ENCODE measurements at regions not wholly inside any gene's neighbourhood (a gene's known extent, or its start where the extent isn't known, plus 50 kb on each side); places are given as distances from the start of the nearest gene placed in this dataset.

GRCh38 chr10:61184429-61184828, 240.4 kb upstream of the RHOBTB1 start:
- ChIA-PET CTCF (interaction anchor here (0.7 kb wide), 1 partner anchor 1517 kb away, joined by 4 read pairs; no protein-coding TSS in a partner anchor), POLR2A (interaction anchor here (0.8 kb wide), 1 partner anchor 15 kb away, joined by 4 read pairs; no protein-coding TSS in a partner anchor)
- no peak overlapping the region for H3K4me3 ChIP-seq (ENCODE audit: low read depth, low read length)
- no peak overlapping the region for H3K27ac ChIP-seq (ENCODE audit: low read depth, low read length)
- TF ChIP-seq CTCF (IDR thresholded peaks at IDR 0.05; ENCODE audit: low read depth, low read length) = no peak
- H3K9me3 ChIP-seq (ENCODE audit: control insufficient read depth, insufficient read depth, low read length) = no peaks in the 10 kb centered on the region
- DNase-seq (ENCODE audit: low read depth, low spot score) = no peak
- H3K27me3 ChIP-seq (ENCODE audit: control insufficient read depth, insufficient read depth, low read length) = no peaks in the 10 kb centered on the region

GRCh38 chr10:61183967-61184366, 240.0 kb upstream of the RHOBTB1 start:
- Histone ChIP-seq H3K27ac (ENCODE audit: low read depth, low read length) (no peak overlapping the region), H3K4me3 (ENCODE audit: low read depth, low read length) (no peak overlapping the region), H3K27me3 (ENCODE audit: control insufficient read depth, insufficient read depth, low read length) (no peaks in the 10 kb centered on the region), H3K9me3 (ENCODE audit: control insufficient read depth, insufficient read depth, low read length) (no peaks in the 10 kb centered on the region)
- CTCF ChIA-PET = no interaction called here
- DNase-seq (ENCODE audit: low read depth, low spot score) = no peak
- no peak for TF ChIP-seq CTCF (IDR thresholded peaks at IDR 0.05; ENCODE audit: low read depth, low read length)
- POLR2A ChIA-PET = interaction anchor here (0.8 kb wide), 1 partner anchor 15 kb away, joined by 4 read pairs; no protein-coding TSS in a partner anchor

- no peak overlapping the region for H3K27ac ChIP-seq (ENCODE audit: low read depth, low read length)
- CTCF ChIA-PET = interaction anchor here (1.8 kb wide), 1 partner anchor 8 kb away, joined by 6 read pairs; no protein-coding TSS in a partner anchor
- POLR2A ChIA-PET = no interaction called here
- DNase-seq (ENCODE audit: low read depth, low spot score) = no peak
- no peaks in the 10 kb centered on the region for H3K9me3 ChIP-seq (ENCODE audit: control insufficient read depth, insufficient read depth, low read length)
- H3K27me3 ChIP-seq (ENCODE audit: control insufficient read depth, insufficient read depth, low read length) = no peaks in the 10 kb centered on the region
- H3K4me3 ChIP-seq (ENCODE audit: low read depth, low read length) = no peak overlapping the region
- TF ChIP-seq CTCF (IDR thresholded peaks at IDR 0.05; ENCODE audit: low read depth, low read length) = no peak
Observed at GRCh38 chr10:61181832-61182231, 237.8 kb upstream of the RHOBTB1 start.

- H3K4me3 ChIP-seq (ENCODE audit: low read depth, low read length) = no peak overlapping the region
- no peaks in the 10 kb centered on the region for H3K9me3 ChIP-seq (ENCODE audit: control insufficient read depth, insufficient read depth, low read length)
- no peak for DNase-seq (ENCODE audit: low read depth, low spot score)
- no peak for TF ChIP-seq CTCF (IDR thresholded peaks at IDR 0.05; ENCODE audit: low read depth, low read length)
- CTCF ChIA-PET = no interaction called here
- POLR2A ChIA-PET = no interaction called here
- H3K27me3 ChIP-seq (ENCODE audit: control insufficient read depth, insufficient read depth, low read length) = no peaks in the 10 kb centered on the region
- H3K27ac ChIP-seq (ENCODE audit: low read depth, low read length) = no peak overlapping the region
Observed at GRCh38 chr10:61179771-61180170, 235.8 kb upstream of the RHOBTB1 start.

GRCh38 chr10:61176424-61176823, 232.4 kb upstream of the RHOBTB1 start:
- ChIA-PET POLR2A (no interaction called here), CTCF (interaction anchor here (0.5 kb wide), 1 partner anchor 13 kb away, joined by 7 read pairs; no protein-coding TSS in a partner anchor)
- Histone ChIP-seq H3K9me3 (ENCODE audit: control insufficient read depth, insufficient read depth, low read length) (no peaks in the 10 kb centered on the region), H3K27ac (ENCODE audit: low read depth, low read length) (no peak overlapping the region), H3K27me3 (ENCODE audit: control insufficient read depth, insufficient read depth, low read length) (no peaks in the 10 kb centered on the region), H3K4me3 (ENCODE audit: low read depth, low read length) (no peak overlapping the region)
- no peak for TF ChIP-seq CTCF (IDR thresholded peaks at IDR 0.05; ENCODE audit: low read depth, low read length)
- DNase-seq (ENCODE audit: low read depth, low spot score) = no peak
